Endothelial cell of umbilical vein (primary cell): ENCODE measurements at regions not wholly inside any gene's neighbourhood (a gene's known extent, or its start where the extent isn't known, plus 50 kb on each side); places are given as distances from the start of the nearest gene placed in this dataset.

Experiments used
- BruUV-seq: library from RNA; stranded (reverse); fragments of 400-500 nt; replicated peaks from 2 replicates; lab custom pipeline; 2021; lab: Mats Ljungman, UMichigan
- CTCF ChIA-PET: fragments of 300-600, 350-600 bp; sonication (Branson Sonifier 250); formaldehyde crosslinking; loops from one replicate; lab custom pipeline; 2021; ENCODE audit warnings: antibody characterized with exemption, inconsistent platforms; lab: Charles Lee
- POLR2A ChIA-PET: fragments of 300-600, 350-600 bp; sonication (Branson Sonifier 250); formaldehyde crosslinking; loops from one replicate; lab custom pipeline; 2021; ENCODE audit warnings: antibody characterized with exemption, inconsistent platforms; lab: Charles Lee
- DNase-seq: peaks from one replicate; pipeline ENCODE4 v3.0.0-alpha.2; 2011; ENCODE audit warnings: low read depth, low spot score
- FAIRE-seq: peaks from 2 replicates; lab custom pipeline; 2011; peaks lifted over from hg19 to GRCh38; lab: Jason Lieb, UNC
- H2AFZ ChIP-seq: 2 replicates; pipeline ENCODE4 v1.6.0; 2012; ENCODE audit warnings: low read depth, low read length, control low read depth, inconsistent platforms
- H3K27ac ChIP-seq: 2 replicates; pipeline ENCODE4 v1.5.1; 2011; ENCODE audit warnings: low read depth, mild to moderate bottlenecking, control low read depth, low read length, moderate library complexity; ENCODE audit not compliant: insufficient read depth
- H3K27me3 ChIP-seq, 2 experiments: 2 replicates each; pipeline versions ENCODE4 v1.6.0 to v1.6.1; 2011; ENCODE audit warnings: low read length in 2 of 2, mixed read lengths in 1 of 2; ENCODE audit not compliant: control insufficient read depth in 2 of 2, insufficient read depth in 2 of 2
- H3K36me3 ChIP-seq, 2 experiments: 2 replicates in 1 of 2; 3 replicates in 1 of 2; pipeline ENCODE4 v1.5.1; 2011; ENCODE audit warnings: low read length in 2 of 2, mild to moderate bottlenecking in 1 of 2, moderate library complexity in 1 of 2; ENCODE audit not compliant: control insufficient read depth in 2 of 2, insufficient read depth in 2 of 2; ENCODE audit errors: extremely low read depth in 1 of 2
- H3K4me1 ChIP-seq: 3 replicates; pipeline ENCODE4 v1.5.1; 2011; ENCODE audit warnings: mild to moderate bottlenecking, low read length; ENCODE audit not compliant: control insufficient read depth, insufficient read depth; ENCODE audit errors: extremely low read depth
- H3K4me2 ChIP-seq: 2 replicates; pipeline ENCODE4 v1.6.1; 2011; ENCODE audit warnings: low read length, control low read depth, mixed read lengths; ENCODE audit not compliant: insufficient read depth
- H3K4me3 ChIP-seq, 3 experiments: fragments of 200-600 bp in 1 of 3; sonication (generic), shearing (Covaris generic) in 1 of 3; replicated peaks in 1 of 3; 2 replicates each; pipeline ENCODE4 v1.5.1; 2011 to 2016; ENCODE audit warnings: control low read depth in 3 of 3, low read length in 3 of 3, mild to moderate bottlenecking in 2 of 3, inconsistent platforms in 1 of 3, low read depth in 1 of 3, moderate library complexity in 1 of 3; ENCODE audit not compliant: insufficient read depth in 1 of 3
- H3K79me2 ChIP-seq: 2 replicates; pipeline ENCODE4 v1.6.0; 2012; ENCODE audit warnings: low read length, inconsistent platforms; ENCODE audit not compliant: control insufficient read depth, insufficient read depth
- H3K9ac ChIP-seq: replicated peaks from 2 replicates; pipeline ENCODE3; 2011; ENCODE audit warnings: low read length, control low read depth; ENCODE audit not compliant: insufficient read depth; ENCODE audit errors: extremely low read depth
- H3K9me1 ChIP-seq: replicated peaks from 3 replicates; pipeline ENCODE4 v1.6.0; 2011; ENCODE audit warnings: mild to moderate bottlenecking, low read length; ENCODE audit not compliant: control insufficient read depth, insufficient read depth; ENCODE audit errors: extremely low read depth
- H3K9me3 ChIP-seq: replicated peaks from 2 replicates; pipeline ENCODE4 v1.5.1; 2012; ENCODE audit warnings: low read length, inconsistent platforms; ENCODE audit not compliant: control insufficient read depth, insufficient read depth
- H4K20me1 ChIP-seq: replicated peaks from 2 replicates; pipeline ENCODE3; 2011; ENCODE audit warnings: mild to moderate bottlenecking, low read length; ENCODE audit not compliant: control insufficient read depth, insufficient read depth; ENCODE audit errors: extremely low read depth
- CTCF ChIP-seq, 2 donors: IDR thresholded peaks; 1 replicate in 1 of 2; 2 replicates in 1 of 2; pipeline ENCODE4 v1.5.1; 2011; ENCODE audit warnings: low read length in 2 of 2, mild to moderate bottlenecking in 2 of 2, moderate library complexity in 2 of 2, control low read depth in 1 of 2, inconsistent platforms in 1 of 2, low read depth in 1 of 2; ENCODE audit not compliant: insufficient read depth in 1 of 2; ENCODE audit errors: extremely low read depth in 1 of 2
- EZH2 ChIP-seq: IDR thresholded peaks from 2 replicates; pipeline ENCODE4 v1.6.1; 2012; ENCODE audit warnings: borderline replicate concordance, low read depth, mild to moderate bottlenecking, moderate library complexity, low read length, inconsistent platforms; ENCODE audit not compliant: severe bottlenecking
- FOS ChIP-seq: IDR thresholded peaks from 2 replicates; pipeline ENCODE4 v1.6.1; 2011; ENCODE audit warnings: mild to moderate bottlenecking, low read length, moderate library complexity, borderline replicate concordance; ENCODE audit not compliant: insufficient read depth
- GATA2 ChIP-seq: IDR thresholded peaks from 2 replicates; pipeline ENCODE4 v1.7.0; 2011; ENCODE audit warnings: low read depth, mild to moderate bottlenecking, moderate library complexity, mixed read lengths, low read length; ENCODE audit not compliant: insufficient read length, insufficient read depth
- JUN ChIP-seq: IDR thresholded peaks from 2 replicates; pipeline ENCODE4 v1.6.1; 2011; ENCODE audit warnings: borderline replicate concordance, low read depth; ENCODE audit not compliant: insufficient read length, insufficient read depth
- MYC ChIP-seq: IDR thresholded peaks from one replicate; pipeline ENCODE4 v1.6.1; 2011; ENCODE audit warnings: mild to moderate bottlenecking, low read depth, low read length
- POLR2A ChIP-seq: IDR thresholded peaks from 2 replicates; pipeline ENCODE4 v1.6.1; 2012; ENCODE audit warnings: low read depth, mild to moderate bottlenecking, control low read depth, low read length
- POLR2AphosphoS5 ChIP-seq: IDR thresholded peaks from 2 replicates; pipeline ENCODE4 v1.6.1; 2012; ENCODE audit warnings: low read depth, mild to moderate bottlenecking, control low read depth, low read length, moderate library complexity; ENCODE audit not compliant: insufficient read depth
- dilution Hi-C: fragments of 300-500 bp; cut with MboI; formaldehyde crosslinking; loops from one replicate; pipeline ENCODE4 v1.15.0; 2019; ENCODE audit warnings: low sequenced_read_pairs; ENCODE audit not compliant: extremely low pct_ligation_motif_present
- intact Hi-C: fragments of 100-400 bp; cut with micrococcal nuclease; formaldehyde crosslinking; loops from one replicate; pipeline ENCODE4 v1.10.0; 2022
- TF ChIP-seq, protein P1 (sequence below): IDR thresholded peaks from 2 replicates; pipeline ENCODE4 v1.6.1; 2011; ENCODE audit not compliant: insufficient read depth, insufficient read length

- no TSS peak for BruUV-seq
Observed at GRCh38 chr16:65740711-65741110, 618.8 kb upstream of the CDH11 start.

More at GRCh38 chr16:65740711-65741110, 618.8 kb upstream of the CDH11 start:
- POLR2A ChIA-PET = no interaction called here
- H3K27ac ChIP-seq = no peak overlapping the region
- DNase-seq (no peak), FAIRE-seq (no peak)
- no peak overlapping the region for H3K9ac ChIP-seq
- H4K20me1 ChIP-seq = no peaks in the 10 kb centered on the region
- intact Hi-C loops = no loop called here
- H3K4me3 ChIP-seq = no peak overlapping the region
- H3K4me1 ChIP-seq = no peaks in the 10 kb centered on the region
- dilution Hi-C loops = no loop called here
- no peaks in the 10 kb centered on the region for H3K9me1 ChIP-seq
- no peak overlapping the region for H2AFZ ChIP-seq
- no peaks in the 10 kb centered on the region for H3K9me3 ChIP-seq
- H3K27me3 ChIP-seq = no peaks in the 10 kb centered on the region
- TF ChIP-seq GATA2 = no peak
- TF ChIP-seq POLR2AphosphoS5 = no peak
- TF ChIP-seq, protein P1, sequence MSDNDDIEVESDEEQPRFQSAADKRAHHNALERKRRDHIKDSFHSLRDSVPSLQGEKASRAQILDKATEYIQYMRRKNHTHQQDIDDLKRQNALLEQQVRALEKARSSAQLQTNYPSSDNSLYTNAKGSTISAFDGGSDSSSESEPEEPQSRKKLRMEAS = no peak
- TF ChIP-seq JUN = no peak
- no peak for TF ChIP-seq EZH2
- no peak for TF ChIP-seq MYC
- TF ChIP-seq POLR2A = no peak
- TF ChIP-seq FOS = no peak
- no peak for TF ChIP-seq CTCF (IDR thresholded peaks at IDR 0.05; ENCODE audit: extremely low read depth in 1 of 2, insufficient read depth in 1 of 2, low read depth in 1 of 2, low read length in 2 of 2)
- CTCF ChIA-PET = no interaction called here
- no peaks in the 10 kb centered on the region for H3K79me2 ChIP-seq
- no peak overlapping the region for H3K4me2 ChIP-seq
- no peaks in the 10 kb centered on the region for H3K36me3 ChIP-seq
